OCI-LY3 (cell line): ENCODE measurements at regions not wholly inside any gene's neighbourhood (a gene's known extent, or its start where the extent isn't known, plus 50 kb on each side); places are given as distances from the start of the nearest gene placed in this dataset.
"Not testable (repeated sequence)": the region's sequence is repeated elsewhere in the genome, so short reads cannot be mapped to it uniquely, and the experiment has no call there.

Source experiments
- H2AFZ ChIP-seq: fragments of 200-600, 300-600 bp; shearing (Covaris generic); 2 replicates; pipeline ENCODE4 v1.6.0; 2014; ENCODE audit warnings: antibody characterized with exemption, low read depth, low read length
- H3K27ac ChIP-seq: fragments of 200-600, 300-600 bp; sonication (generic); 2 replicates; pipeline ENCODE4 v1.5.1; 2014; ENCODE audit warnings: mild to moderate bottlenecking, low read length, moderate library complexity, mixed read lengths
- H3K27me3 ChIP-seq: fragments of 200-600, 300-600 bp; sonication (generic); 2 replicates; pipeline ENCODE4 v1.6.1; 2014; ENCODE audit warnings: low read depth, low read length, mixed read lengths
- H3K36me3 ChIP-seq: fragments of 200-600, 300-600 bp; sonication (generic); replicated peaks from 2 replicates; pipeline ENCODE3; 2014; ENCODE audit warnings: low read depth, low read length, mixed read lengths
- H3K4me1 ChIP-seq: fragments of 300-600, 200-600 bp; sonication (generic); 2 replicates; pipeline ENCODE4 v1.6.1; 2014; ENCODE audit warnings: low read length, mixed read lengths
- H3K4me2 ChIP-seq: fragments of 200-600, 300-600 bp; sonication (generic); 2 replicates; pipeline ENCODE4 v1.6.1; 2014; ENCODE audit warnings: low read length, mixed read lengths
- H3K4me3 ChIP-seq: fragments of 300-600, 200-600 bp; sonication (generic); 2 replicates; pipeline ENCODE4 v1.5.1; 2014; ENCODE audit warnings: antibody characterized with exemption, mild to moderate bottlenecking, low read length, moderate library complexity
- H3K79me2 ChIP-seq: fragments of 300-600, 200-600 bp; shearing (Covaris generic); 2 replicates; pipeline ENCODE4 v1.6.1; 2014; ENCODE audit warnings: mild to moderate bottlenecking, low read length, mixed read lengths
- H3K9ac ChIP-seq: fragments of 300-600, 200-600 bp; shearing (Covaris generic); 2 replicates; pipeline ENCODE4 v1.6.0; 2014; ENCODE audit warnings: mild to moderate bottlenecking, low read length, moderate library complexity
- H3K9me3 ChIP-seq: fragments of 200-600, 300-600 bp; shearing (Covaris generic); 2 replicates; pipeline ENCODE4 v1.6.1; 2014; ENCODE audit warnings: low read length, mixed read lengths; ENCODE audit not compliant: insufficient read depth
- H4K20me1 ChIP-seq: fragments of 200-600, 300-600 bp; sonication (generic); 2 replicates; pipeline ENCODE4 v1.6.1; 2016; ENCODE audit warnings: low read length, mixed read lengths; ENCODE audit not compliant: insufficient read depth
- EZH2phosphoT487 ChIP-seq: fragments of 200-600 bp; shearing (Covaris generic); IDR thresholded peaks from 2 replicates; pipeline ENCODE4 v1.6.1; 2018; ENCODE audit warnings: antibody characterized with exemption, mixed run types, low read depth
- TF ChIP-seq, protein P1 (sequence below): fragments of 200-600, 300-600 bp; sonication (generic); IDR thresholded peaks from 2 replicates; pipeline ENCODE4 v1.5.1; 2014; ENCODE audit warnings: antibody characterized with exemption, low read length, low read depth

- Histone ChIP-seq H3K27me3 (0 out of 2 replicates have a peak, but pooled peaks cover 5% of the 10 kb centered on the region), H3K4me2 (no peak overlapping the region), H3K36me3 (no peaks in the 10 kb centered on the region), H3K9me3 (no peaks in the 10 kb centered on the region), H3K27ac (no peak overlapping the region), H3K79me2 (no peaks in the 10 kb centered on the region), H4K20me1 (no peaks in the 10 kb centered on the region), H3K4me3 (no peak overlapping the region), H3K4me1 (no peaks in the 10 kb centered on the region), H3K9ac (no peak overlapping the region), H2AFZ (no peak overlapping the region)
- TF ChIP-seq EZH2phosphoT487 = no peak
- TF ChIP-seq, protein P1, sequence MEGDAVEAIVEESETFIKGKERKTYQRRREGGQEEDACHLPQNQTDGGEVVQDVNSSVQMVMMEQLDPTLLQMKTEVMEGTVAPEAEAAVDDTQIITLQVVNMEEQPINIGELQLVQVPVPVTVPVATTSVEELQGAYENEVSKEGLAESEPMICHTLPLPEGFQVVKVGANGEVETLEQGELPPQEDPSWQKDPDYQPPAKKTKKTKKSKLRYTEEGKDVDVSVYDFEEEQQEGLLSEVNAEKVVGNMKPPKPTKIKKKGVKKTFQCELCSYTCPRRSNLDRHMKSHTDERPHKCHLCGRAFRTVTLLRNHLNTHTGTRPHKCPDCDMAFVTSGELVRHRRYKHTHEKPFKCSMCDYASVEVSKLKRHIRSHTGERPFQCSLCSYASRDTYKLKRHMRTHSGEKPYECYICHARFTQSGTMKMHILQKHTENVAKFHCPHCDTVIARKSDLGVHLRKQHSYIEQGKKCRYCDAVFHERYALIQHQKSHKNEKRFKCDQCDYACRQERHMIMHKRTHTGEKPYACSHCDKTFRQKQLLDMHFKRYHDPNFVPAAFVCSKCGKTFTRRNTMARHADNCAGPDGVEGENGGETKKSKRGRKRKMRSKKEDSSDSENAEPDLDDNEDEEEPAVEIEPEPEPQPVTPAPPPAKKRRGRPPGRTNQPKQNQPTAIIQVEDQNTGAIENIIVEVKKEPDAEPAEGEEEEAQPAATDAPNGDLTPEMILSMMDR = no peak
Measured at GRCh38 chr5:174459071-174459702, 265.2 kb upstream of the MSX2 start.

DNA sequence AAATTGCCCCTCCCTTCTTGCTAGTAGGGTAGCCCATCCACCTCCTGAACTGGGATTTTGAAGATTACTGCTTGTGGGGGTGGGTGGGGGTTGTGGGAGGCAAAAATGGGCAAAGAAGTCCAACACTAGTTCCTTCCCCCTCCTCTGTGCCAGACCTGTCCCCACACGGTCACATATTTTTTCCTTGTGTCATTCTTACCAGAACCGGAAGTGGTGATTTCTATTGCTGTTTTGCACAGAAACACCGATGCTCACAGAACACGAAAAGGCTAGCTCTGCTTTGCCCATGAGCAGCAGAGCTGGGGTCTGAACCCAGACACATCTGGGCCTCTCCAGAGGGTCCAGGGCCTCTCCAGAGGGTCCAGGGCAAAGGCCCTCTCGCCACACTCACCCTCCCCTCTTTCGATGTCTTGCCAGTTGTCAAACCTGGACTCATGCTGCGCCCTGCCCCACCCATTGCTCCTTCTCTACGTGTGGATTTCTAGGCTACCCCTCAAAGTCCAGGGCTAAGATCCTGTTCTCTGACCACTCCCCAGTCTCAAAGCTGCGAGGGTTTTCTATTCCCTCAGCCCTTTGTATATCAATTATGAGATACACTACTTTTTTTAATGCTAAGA is 264.4 kb upstream of the MSX2 start:
- H3K27ac ChIP-seq = no peak overlapping the region
- no peaks in the 10 kb centered on the region for H4K20me1 ChIP-seq
- no peaks in the 10 kb centered on the region for H3K9me3 ChIP-seq
- no peak overlapping the region for H3K4me3 ChIP-seq
- no peak overlapping the region for H2AFZ ChIP-seq
- H3K27me3 ChIP-seq = 0 out of 2 replicates have a peak, but pooled peaks cover 4% of the 10 kb centered on the region
- no peaks in the 10 kb centered on the region for H3K4me1 ChIP-seq
- no peak overlapping the region for H3K9ac ChIP-seq
- no peaks in the 10 kb centered on the region for H3K36me3 ChIP-seq
- no peak overlapping the region for H3K4me2 ChIP-seq
- TF ChIP-seq, protein P1 = no peak
- no peak for TF ChIP-seq EZH2phosphoT487
- no peaks in the 10 kb centered on the region for H3K79me2 ChIP-seq

GRCh38 chr5:174462129-174462528 is 262.3 kb upstream of the MSX2 start:
- H3K27ac ChIP-seq = no peak overlapping the region
- TF ChIP-seq, protein P1 = no peak
- no peak for TF ChIP-seq EZH2phosphoT487
- H2AFZ ChIP-seq = no peak overlapping the region
- H3K9me3 ChIP-seq = no peaks in the 10 kb centered on the region
- no peaks in the 10 kb centered on the region for H3K79me2 ChIP-seq
- no peak overlapping the region for H3K4me3 ChIP-seq
- H3K4me2 ChIP-seq = no peak overlapping the region
- no peaks in the 10 kb centered on the region for H3K4me1 ChIP-seq
- H3K27me3 ChIP-seq = no peaks in the 10 kb centered on the region
- H4K20me1 ChIP-seq = no peaks in the 10 kb centered on the region
- no peaks in the 10 kb centered on the region for H3K36me3 ChIP-seq
- H3K9ac ChIP-seq = no peak overlapping the region

GRCh38 chr5:174464504-174465165 is 259.7 kb upstream of the MSX2 start:
- Histone ChIP-seq H2AFZ (no peak overlapping the region), H3K27me3 (no peaks in the 10 kb centered on the region), H3K4me2 (no peak overlapping the region), H3K4me3 (no peak overlapping the region), H3K4me1 (no peaks in the 10 kb centered on the region), H4K20me1 (no peaks in the 10 kb centered on the region), H3K9ac (no peak overlapping the region), H3K79me2 (no peaks in the 10 kb centered on the region), H3K36me3 (no peaks in the 10 kb centered on the region), H3K9me3 (no peaks in the 10 kb centered on the region), H3K27ac (no peak overlapping the region)
- TF ChIP-seq, protein P1 = no peak; the same call in 1 of the 2 replicates
- no peak for TF ChIP-seq EZH2phosphoT487

DNA sequence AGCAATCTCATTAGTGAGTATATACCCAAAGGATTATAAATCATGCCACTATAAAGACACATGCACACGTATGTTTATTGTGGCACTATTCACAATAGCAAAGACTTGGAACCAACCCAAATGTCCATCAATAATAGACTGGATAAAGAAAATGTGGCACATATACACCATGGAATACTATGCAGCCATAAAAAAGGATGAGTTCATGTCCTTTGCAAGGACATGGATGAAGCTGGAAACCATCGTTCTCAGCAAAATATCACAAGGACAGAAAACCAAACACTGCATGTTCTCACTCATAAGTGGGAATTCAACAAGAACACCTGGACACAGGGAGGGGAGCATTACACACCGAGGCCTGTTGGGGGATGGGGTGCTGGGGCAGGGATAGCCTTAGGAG is 252.9 kb upstream of the MSX2 start:
- not testable (repeated sequence) for H3K9me3 ChIP-seq, H3K4me3 ChIP-seq, H3K36me3 ChIP-seq

More for the DNA sequence above, 252.9 kb upstream of the MSX2 start:
- H3K4me2 ChIP-seq, H3K27ac ChIP-seq, H3K4me1 ChIP-seq, H3K79me2 ChIP-seq, H3K9ac ChIP-seq, H3K27me3 ChIP-seq, H2AFZ ChIP-seq, H4K20me1 ChIP-seq: not testable (repeated sequence)
